ENCODE measurements at regions not wholly inside any gene's neighbourhood (a gene's known extent, or its start where the extent isn't known, plus 50 kb on each side); places are given as distances from the start of the nearest gene placed in this dataset.

DNA sequence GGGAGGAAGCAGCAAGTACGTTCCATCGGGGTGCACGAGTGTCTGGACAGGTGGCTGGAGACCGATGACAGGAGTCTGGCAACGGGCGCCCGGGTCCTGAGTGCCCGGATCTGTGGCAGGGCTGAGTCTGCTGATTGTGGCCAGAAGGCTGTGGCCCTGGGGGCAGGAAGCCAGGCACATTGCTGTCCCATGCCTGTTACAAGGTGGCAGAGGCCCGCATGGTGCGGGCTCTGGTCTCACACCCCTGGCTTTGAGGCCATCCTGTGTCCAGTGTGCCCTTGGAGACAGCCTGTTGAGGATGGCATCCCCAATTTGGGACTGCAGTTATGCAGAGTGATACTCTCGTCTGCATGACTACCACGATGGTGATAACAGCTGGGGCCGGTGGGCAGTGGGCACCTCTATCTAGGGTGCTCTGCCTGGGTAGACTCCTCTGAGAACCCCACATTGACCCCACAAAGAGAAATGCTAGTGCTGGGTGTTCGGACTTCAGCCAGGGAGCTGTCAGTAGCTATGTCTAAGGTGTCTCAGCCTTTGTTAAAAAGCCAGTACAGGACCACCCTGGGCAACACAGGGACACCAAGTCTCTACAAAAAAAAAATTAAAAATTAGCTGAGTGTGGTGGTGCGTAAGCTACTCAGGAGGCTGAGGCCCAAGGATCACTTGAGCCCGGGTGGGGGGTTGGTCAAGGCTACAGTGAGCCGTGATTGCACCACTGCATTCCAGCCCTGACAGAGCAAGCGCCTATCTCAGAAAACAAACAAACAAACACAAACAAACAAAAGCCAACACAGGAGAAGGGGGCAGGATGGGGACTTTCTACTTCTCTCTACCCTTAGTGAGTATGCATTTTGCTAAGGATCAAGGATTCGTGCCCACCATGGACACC, 88.3 kb downstream of the RHOB start:
- intact Hi-C loops (cut with DNase I): loop anchor here (2.0 to 5.0 kb wide), 3 partner anchors 84 to 88 kb away; partner anchors contain the start of gene RHOB (in 1 of the 2)
- 46 to 62% (median 51%) methylated on average over 19 of the region's 19 CpGs for WGBS, 3 donors
- TF ChIP-seq, protein P1, sequence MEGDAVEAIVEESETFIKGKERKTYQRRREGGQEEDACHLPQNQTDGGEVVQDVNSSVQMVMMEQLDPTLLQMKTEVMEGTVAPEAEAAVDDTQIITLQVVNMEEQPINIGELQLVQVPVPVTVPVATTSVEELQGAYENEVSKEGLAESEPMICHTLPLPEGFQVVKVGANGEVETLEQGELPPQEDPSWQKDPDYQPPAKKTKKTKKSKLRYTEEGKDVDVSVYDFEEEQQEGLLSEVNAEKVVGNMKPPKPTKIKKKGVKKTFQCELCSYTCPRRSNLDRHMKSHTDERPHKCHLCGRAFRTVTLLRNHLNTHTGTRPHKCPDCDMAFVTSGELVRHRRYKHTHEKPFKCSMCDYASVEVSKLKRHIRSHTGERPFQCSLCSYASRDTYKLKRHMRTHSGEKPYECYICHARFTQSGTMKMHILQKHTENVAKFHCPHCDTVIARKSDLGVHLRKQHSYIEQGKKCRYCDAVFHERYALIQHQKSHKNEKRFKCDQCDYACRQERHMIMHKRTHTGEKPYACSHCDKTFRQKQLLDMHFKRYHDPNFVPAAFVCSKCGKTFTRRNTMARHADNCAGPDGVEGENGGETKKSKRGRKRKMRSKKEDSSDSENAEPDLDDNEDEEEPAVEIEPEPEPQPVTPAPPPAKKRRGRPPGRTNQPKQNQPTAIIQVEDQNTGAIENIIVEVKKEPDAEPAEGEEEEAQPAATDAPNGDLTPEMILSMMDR (IDR thresholded peaks at IDR 0.05): no peak
- peak overlapping the region; percentile 96 for H3K27ac ChIP-seq
- ATAC-seq (peak; percentile 48 to 69 (median 56)), DNase-seq (peak; percentile 63 to 88)
- H3K9me3 ChIP-seq: no peaks in the 10 kb centered on the region
- H3K36me3 ChIP-seq (ENCODE audit: insufficient read depth in 1 of 2, low read depth in 1 of 2): no peaks in the 10 kb centered on the region
- H3K27me3 ChIP-seq (ENCODE audit: insufficient read depth in 3 of 3, low read length in 2 of 3): no peaks in the 10 kb centered on the region
- no peak overlapping the region for H3K4me3 ChIP-seq
- peaks cover 57% of the 10 kb centered on the region for H3K4me1 ChIP-seq

DNA sequence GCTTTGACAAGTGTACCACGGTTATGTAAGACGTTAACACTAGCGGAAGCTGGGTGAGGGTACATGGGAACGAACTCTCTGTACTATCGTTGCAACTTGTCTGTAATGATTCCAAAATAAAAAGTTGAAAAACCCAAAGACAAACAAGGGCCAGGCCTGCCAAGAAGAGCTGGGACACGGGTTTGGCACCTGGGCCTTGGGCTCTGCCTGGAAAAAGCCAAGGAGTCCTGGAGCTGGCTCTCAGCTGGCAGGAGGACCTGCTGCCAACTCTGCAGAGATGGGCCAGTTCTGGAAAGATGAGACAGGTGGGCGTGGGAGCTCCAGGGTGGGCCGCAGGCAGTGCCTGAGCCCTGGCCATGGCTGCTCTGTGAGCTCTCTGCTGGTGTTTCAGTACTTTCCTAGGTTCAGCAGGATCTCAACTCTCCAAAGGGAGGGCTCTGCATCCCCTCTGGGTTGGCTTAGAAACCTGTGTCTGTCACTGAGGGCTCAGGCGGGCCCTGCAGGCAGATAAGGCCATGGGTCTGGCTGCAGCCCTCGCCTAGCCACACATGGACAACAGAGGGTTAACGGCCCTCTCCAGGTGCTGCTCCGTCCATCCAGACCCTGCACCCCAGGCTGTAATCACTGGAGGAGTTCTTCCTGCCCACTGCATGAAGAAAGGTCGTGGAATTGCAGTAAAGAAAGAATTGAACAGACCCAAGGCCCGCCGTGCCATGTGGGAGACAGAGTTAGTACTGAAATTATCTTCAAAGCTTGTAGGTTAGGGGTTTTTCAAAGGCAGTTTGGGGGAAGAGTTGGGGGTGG, 89.9 kb downstream of the RHOB start:
- intact Hi-C loops (cut with DNase I): loop anchor here (5.0 kb wide), 2 partner anchors 85 to 90 kb away; partner anchors contain the start of gene RHOB (in 1 of the 2)
- peak overlapping the region; percentile 96 for H3K27ac ChIP-seq
- ATAC-seq: peak in 1 of 4 donors; percentile 18

DNA sequence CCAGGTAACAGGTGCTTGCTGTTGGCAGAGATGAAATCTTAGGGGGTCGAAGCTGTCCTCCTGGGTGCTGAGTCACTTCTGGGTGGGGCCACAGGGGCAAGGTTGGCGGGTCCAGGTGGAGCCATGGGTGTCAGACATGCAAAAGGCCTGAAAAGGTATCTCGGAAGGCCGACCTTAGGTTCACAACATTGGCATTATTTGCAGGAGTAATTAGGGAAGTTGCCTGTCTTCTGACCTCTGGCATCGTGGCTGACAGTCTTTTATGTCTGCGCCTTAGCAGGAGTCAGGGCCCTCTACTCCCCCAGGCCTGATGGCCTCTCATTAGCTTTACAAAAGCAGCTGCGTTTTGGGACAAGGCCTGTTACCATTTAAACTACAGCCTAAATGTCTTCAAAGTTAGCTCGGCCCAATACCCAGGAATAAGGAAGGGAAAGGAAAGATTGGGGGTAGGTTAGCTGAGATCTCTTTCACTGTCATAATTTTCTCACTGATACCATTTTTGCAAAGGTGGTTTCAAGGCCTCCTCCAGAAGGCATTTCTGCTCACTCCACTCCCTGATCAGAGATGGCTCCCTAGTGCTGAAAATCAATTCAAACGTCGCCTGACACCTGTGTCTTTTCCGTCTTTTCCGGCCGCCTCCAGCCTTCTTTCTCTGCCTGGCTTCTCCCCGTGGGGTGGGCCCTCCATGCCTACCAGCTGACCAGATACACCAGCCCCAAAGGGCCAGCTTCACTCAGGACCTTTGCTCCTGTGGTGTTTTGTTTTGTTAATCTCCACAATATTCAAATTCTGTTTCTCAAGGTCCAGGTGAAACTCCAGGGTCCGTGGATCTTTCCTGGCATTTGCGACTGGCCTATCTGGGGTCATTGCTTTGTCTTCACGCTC, 90.8 kb downstream of the RHOB start:
- Histone ChIP-seq H3K4me1 (peaks cover 63% of the 10 kb centered on the region), H3K4me3 (no peak overlapping the region), H3K27me3 (ENCODE audit: insufficient read depth in 3 of 3, low read length in 2 of 3) (no peaks in the 10 kb centered on the region), H3K27ac (peak overlapping the region; percentile 96), H3K9me3 (no peaks in the 10 kb centered on the region), H3K36me3 (ENCODE audit: insufficient read depth in 1 of 2, low read depth in 1 of 2) (no peaks in the 10 kb centered on the region)
- intact Hi-C loops (cut with DNase I): loop anchor here (2.0 to 5.0 kb wide), 3 partner anchors 81 to 90 kb away; partner anchors contain the start of gene RHOB (in 1 of the 2)
- DNase-seq: no peak
- ATAC-seq: no peak
- TF ChIP-seq, protein P1 (IDR thresholded peaks at IDR 0.05): no peak
- WGBS, 3 donors: 62 to 89% (median 65%) methylated on average over 17 of the region's 17 CpGs

More for the DNA sequence above, 89.9 kb downstream of the RHOB start:
- DNase-seq: peak; percentile 47 to 79
- H3K9me3 ChIP-seq: no peaks in the 10 kb centered on the region
- TF ChIP-seq, protein P1 (IDR thresholded peaks at IDR 0.05): no peak
- 48 to 76% (median 63%) methylated on average over 15 of the region's 15 CpGs for WGBS, 3 donors
- no peak overlapping the region for H3K4me3 ChIP-seq
- H3K36me3 ChIP-seq (ENCODE audit: insufficient read depth in 1 of 2, low read depth in 1 of 2): no peaks in the 10 kb centered on the region
- H3K4me1 ChIP-seq: peaks cover 59% of the 10 kb centered on the region
- no peaks in the 10 kb centered on the region for H3K27me3 ChIP-seq (ENCODE audit: insufficient read depth in 3 of 3, low read length in 2 of 3)
